ENCODE measurements at regions not wholly inside any gene's neighbourhood (a gene's known extent, or its start where the extent isn't known, plus 50 kb on each side); places are given as distances from the start of the nearest gene placed in this dataset.

DNA sequence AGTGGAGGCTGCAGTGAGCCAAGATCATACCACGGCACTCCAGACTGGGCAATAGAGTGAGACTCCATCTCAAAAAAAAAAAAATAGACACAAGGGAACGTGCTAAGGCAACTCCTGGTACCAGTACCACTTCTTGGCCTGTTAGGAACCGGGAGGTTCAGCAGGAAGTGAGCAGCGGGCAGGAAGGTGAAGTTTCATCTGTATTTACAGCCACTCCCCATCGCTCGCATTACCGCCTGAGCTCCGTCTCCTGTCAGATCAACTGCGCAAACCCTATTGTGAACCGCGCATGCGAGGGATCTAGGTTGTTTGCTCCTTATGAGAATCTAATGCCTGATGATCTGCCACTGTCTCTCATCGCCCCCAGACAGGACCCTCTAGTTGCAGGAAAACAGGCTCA, 69.9 kb upstream of the FOXK1 start:
- no peak for DNase-seq (ENCODE audit: low read depth in 4 of 4, low spot score in 1 of 4)

DNA sequence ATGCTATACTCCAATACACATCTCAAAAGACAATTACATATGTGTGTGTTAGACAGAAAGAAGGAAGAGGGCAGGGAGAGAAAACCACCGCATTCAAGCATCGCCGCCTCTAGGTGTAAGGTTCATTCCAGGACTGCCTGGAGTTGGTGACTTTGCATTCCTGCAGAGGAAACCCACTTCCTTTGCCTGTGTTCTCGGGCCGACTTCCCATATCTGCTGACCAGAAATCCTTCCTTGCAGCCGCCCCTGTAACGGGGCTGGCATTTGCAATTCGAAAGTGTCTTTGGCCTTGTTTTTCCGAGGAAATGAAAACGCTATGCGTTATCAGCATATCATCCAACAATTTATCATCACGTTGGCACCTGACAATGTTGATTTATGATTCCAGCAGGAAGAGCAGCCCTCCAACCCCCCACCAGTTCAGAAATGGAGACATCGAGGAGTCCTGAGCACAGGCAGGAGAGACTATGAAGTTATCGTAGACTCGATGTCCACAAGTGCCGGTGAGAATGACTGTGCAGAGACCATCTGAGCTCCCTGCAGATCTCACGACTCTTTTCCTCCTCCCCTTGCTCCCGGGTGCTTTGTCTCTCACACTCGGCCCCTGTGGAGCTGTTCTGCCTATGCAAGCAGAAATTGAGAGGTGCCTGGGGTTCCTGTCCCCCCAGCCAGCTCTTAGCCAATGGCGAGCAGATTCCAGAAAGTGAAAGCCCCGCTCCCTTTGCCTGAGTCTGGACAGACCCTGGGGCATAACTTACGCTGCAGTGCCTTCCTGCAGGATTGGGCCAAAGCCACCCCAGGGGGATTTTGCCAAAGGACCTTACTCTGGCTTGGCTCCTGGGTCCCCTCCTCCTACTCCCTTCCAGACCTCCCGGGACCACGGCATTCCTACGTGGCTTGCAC, 68.9 kb upstream of the FOXK1 start:
- no peak for DNase-seq (ENCODE audit: low read depth in 4 of 4, low spot score in 1 of 4)

DNA sequence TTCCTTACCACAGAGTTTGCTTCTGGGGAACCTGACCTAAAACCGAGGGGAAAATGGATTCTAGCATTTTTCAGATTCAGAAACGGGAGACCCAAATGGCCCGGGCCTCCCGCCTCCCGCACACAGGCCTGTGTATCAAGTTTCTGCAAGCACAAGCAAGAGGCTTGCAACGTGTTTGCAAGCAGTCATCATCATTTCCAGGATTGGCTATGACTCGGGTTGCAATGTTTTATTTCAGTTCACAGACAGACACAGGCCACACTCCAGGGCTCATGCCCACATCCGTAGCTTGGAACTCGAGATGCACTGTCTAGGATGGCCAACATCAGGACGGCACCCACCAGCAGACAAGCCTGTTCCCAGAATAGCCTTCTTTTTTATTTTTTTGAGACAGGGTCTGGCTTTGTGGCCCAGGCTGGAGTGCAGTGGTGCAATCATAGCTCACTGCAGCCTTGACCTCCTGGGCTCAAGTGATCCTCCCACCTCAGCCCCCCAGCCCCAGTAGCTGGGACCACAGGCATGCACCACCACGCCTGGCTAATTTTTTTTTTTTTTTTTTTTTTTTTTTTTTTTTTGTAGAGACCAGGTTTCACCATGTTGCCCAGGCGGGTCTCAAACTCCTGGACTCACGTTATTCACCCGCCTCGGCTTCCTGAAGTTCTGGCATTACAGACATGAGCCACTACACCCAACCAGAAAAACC, 68.1 kb upstream of the FOXK1 start:
- no peak for DNase-seq (ENCODE audit: low read depth in 4 of 4, low spot score in 1 of 4)

DNA sequence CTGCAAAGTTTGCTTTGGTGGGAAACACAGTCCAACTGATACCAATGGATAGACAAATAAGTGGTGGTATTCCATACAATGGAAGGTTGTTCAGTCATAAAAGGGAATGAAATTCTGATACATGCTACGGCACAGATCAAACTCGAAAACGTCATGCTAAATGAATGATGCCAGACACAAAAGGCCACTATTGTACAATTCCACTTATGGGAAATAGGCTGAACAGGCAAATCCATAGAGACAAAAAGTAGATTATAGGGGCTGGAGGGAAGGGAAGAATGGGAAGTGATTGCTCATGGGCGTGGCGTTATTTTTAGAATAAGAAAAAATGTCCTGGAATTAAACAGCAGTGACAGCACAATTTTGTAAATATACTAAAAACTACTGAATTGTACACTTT, 66.0 kb upstream of the FOXK1 start:
- no peak for DNase-seq (ENCODE audit: low read depth in 4 of 4, low spot score in 1 of 4)

DNA sequence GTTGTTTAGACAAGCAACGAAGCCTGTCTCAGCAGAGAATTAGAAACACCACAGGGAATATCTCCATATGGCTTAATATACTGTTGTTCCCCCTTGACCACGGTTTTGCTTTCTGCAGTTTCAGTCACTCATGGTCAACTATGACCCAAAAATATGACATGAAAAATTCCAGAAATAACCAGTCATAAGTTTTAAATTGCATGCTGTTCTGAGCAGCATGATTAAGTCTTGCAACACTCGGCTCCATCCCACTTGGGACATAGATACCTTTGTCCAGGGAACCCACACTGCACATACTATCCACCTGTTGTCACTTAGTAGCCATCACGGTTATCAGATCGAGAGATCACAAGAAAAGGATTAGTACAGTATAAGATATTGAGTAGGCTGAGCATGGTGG, 60.7 kb upstream of the FOXK1 start:
- no peak for DNase-seq (ENCODE audit: low read depth in 4 of 4, low spot score in 1 of 4)

DNA sequence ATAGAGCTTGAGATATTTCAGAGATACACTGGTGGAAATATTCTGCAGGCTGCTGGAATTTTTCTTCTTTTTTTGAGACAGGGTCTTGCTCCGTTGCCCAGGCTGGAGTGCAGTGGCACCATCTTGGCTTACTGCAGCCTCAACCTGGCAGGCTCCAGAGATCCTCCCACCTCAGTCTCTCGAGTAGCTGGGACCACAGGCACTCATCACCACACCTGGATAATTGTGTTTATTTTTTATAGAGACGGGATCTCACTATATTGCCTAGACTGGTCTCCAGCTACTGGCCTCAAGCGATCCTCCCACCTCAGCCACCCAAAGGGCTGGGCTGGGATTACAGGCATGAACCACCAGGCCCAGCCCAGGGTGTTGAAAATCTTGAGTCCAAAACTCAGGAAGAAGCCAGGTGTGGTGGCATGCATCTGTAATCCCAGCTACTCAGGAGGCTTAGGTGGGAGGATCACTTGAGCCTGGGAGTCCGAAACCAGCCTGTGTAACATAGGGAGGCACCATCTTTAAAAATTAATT, 55.7 kb upstream of the FOXK1 start:
- DNase-seq (ENCODE audit: low read depth in 4 of 4, low spot score in 1 of 4): no peak

DNA sequence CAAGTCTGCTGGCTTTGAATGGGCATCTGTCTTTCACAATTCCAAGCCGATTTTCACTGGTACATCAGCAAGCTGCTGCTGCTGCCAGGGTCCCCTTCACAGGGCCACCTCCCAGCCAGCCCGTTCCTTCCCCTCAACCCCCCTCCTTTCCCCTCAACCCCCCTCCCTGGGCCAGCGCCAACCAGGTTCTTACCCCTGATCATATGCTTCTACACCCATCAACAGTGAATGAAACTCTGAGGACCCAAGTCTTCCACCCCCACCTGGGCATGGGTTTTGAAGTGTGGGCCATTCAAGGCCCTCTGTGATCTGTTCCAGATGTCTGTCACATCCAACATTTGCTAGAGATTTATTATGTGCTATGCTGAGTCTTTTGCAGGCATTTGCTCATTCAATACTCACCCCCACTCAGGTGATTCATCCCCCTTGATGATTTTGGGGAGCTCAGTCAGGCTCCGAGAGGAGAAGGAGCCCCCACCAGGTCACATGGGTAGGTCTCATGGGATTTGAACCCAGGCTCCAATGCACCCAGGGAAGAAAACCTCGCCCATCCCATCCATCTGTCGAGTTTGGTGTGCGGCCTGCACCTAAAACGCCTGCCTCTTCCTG, 52.7 kb upstream of the FOXK1 start:
- DNase-seq (ENCODE audit: low read depth in 4 of 4, low spot score in 1 of 4): no peak

DNA sequence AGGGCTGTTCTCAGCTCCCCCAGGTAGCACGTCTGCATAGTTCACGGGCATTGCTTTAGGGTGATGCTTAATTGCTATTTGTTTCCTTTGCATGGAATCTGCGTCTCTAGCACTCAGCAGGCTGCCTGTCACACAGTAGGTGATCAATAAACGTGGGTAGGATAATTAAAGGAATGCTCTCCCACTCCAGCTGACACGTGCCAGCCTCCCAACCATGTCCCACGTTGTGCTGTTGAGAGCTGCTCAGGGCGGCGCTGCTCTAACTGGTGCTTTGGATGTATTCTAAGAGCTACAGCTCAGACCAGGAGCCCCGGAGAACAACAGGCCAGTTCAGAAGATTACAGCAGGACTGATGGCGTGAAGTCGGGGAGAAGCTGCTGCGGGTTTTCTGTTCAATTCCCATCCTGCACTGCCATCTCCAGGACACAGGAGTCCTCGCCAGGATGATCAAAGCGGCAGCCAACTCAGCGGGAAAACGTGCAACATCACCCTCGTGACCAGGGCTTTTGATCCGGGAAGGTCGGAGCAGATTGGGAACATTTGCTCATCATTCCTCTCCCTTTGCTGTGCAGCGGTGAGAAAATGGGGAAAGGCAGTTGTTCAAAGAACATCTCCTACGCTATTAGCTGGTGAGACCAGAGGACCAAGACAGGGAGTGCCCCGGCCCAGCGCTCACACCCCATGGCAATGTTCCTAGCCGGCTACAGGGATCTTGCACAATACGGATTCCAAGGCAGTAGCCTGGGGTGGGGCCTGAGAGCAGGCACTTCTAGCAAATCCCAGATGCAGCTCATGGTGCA, 50.5 kb upstream of the FOXK1 start:
- DNase-seq (ENCODE audit: low read depth in 4 of 4, low spot score in 1 of 4): no peak
